ENCODE measurements at regions not wholly inside any gene's neighbourhood (a gene's known extent, or its start where the extent isn't known, plus 50 kb on each side); places are given as distances from the start of the nearest gene placed in this dataset.

DNA sequence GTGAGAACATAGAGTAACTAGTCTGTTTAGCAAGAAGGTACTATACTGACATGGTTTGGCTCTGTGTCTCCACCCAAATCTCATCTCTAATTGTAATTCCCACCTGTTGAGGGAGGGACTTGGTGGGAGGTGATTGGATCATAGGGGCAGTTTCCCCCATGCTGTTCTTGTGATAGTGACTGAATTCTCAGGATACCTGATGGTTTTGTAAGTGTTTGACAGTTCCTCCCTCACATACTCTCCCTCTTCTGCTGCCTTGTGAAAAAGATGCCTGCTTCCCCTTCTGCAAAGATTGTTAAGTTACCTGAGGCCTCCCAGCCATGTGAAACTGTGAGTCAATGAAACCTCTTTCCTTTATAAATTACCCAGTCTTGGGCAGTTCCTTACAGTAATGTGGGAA lies 240.4 kb upstream of the ST8SIA4 start:
- H3K9ac ChIP-seq, result no peak overlapping the region
- H4K20me1 ChIP-seq, result no peaks in the 10 kb centered on the region
- no peak overlapping the region for H3K4me2 ChIP-seq
- H3K4me1 ChIP-seq, result no peaks in the 10 kb centered on the region
- H3K4me3 ChIP-seq, result no peak overlapping the region
- H3K27me3 ChIP-seq, result no peaks in the 10 kb centered on the region
- TF ChIP-seq Cebpa-rat (IDR thresholded peaks at IDR 0.05), result no peak
- H3K27ac ChIP-seq, result no peak overlapping the region
- no peaks in the 10 kb centered on the region for H3K36me3 ChIP-seq
- H3K9me3 ChIP-seq, result no peaks in the 10 kb centered on the region

DNA sequence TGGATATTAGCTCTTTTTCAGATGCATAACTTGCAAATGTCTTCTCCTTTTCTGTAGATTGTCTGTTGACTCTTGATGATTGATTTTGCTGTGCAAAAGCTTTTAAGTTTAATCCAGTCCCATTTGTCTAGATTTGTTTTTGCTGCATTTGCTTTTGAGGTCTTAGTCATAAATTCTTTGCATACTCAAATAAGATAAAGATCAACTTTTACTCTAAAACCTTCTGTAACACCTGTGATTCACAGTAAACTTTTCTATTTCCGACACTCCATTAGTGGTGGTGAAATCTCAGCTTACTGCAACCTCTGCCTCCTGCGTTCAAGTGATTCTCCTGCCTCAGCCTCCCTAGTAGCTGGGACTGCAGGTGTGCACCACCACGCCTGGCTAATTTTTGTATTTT lies 239.0 kb upstream of the ST8SIA4 start:
- no peaks in the 10 kb centered on the region for H3K9me3 ChIP-seq
- no peaks in the 10 kb centered on the region for H4K20me1 ChIP-seq
- no peaks in the 10 kb centered on the region for H3K4me1 ChIP-seq
- H3K4me2 ChIP-seq, result no peak overlapping the region
- H3K27me3 ChIP-seq, result no peaks in the 10 kb centered on the region
- no peak overlapping the region for H3K27ac ChIP-seq
- no peak overlapping the region for H3K4me3 ChIP-seq
- no peaks in the 10 kb centered on the region for H3K36me3 ChIP-seq
- H3K9ac ChIP-seq, result no peak overlapping the region
- no peak for TF ChIP-seq Cebpa-rat (IDR thresholded peaks at IDR 0.05)

DNA sequence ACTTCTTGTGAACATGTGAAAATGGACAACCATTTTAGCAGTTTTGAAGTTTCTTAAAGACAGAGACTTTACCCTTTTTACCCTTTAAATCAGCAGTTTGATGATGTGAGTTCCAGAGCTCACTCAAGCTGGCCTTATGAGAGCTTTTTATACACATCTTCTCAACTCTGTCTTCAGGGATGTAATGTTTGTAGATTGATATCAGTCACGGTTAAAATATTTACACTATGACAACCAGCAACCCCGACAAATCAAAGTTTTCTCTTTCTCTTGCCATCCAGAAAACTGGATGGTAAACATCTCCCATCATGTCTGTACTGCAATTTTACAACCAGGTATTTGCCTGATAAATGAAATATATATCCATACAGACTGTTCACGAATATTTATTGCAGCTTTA lies 233.4 kb upstream of the ST8SIA4 start:
- Histone ChIP-seq H3K27me3 (no peaks in the 10 kb centered on the region), H3K4me2 (no peak overlapping the region), H3K9ac (no peak overlapping the region), H3K4me1 (no peaks in the 10 kb centered on the region), H3K9me3 (no peaks in the 10 kb centered on the region), H4K20me1 (no peaks in the 10 kb centered on the region), H3K36me3 (no peaks in the 10 kb centered on the region), H3K4me3 (no peak overlapping the region), H3K27ac (no peak overlapping the region)
- no peak for TF ChIP-seq Cebpa-rat (IDR thresholded peaks at IDR 0.05)

DNA sequence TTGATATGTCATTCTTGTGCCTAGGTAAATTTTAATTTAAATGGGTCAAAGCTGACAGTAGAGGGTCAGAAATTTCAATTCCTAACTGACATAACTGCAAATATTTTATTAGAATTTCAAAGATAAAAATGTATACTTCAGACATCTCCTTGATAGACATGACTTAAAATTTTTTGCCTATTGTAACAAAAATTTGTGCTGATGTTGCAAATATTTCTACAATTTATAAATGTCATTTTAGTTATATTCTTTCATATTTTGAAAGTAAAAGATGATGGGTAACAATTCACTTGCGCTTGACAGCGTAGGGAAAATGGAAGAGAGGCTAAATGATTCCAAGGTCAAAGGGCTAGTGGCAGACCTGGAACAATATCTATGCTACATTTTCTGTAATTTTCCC lies 220.3 kb upstream of the ST8SIA4 start:
- Histone ChIP-seq H3K9ac (no peak overlapping the region), H3K4me1 (no peaks in the 10 kb centered on the region), H3K4me3 (no peak overlapping the region), H3K36me3 (no peaks in the 10 kb centered on the region), H3K27me3 (no peaks in the 10 kb centered on the region), H3K9me3 (peaks cover 15% of the 10 kb centered on the region), H3K27ac (no peak overlapping the region), H4K20me1 (no peaks in the 10 kb centered on the region), H3K4me2 (no peak overlapping the region)
- no peak for TF ChIP-seq Cebpa-rat (IDR thresholded peaks at IDR 0.05)

DNA sequence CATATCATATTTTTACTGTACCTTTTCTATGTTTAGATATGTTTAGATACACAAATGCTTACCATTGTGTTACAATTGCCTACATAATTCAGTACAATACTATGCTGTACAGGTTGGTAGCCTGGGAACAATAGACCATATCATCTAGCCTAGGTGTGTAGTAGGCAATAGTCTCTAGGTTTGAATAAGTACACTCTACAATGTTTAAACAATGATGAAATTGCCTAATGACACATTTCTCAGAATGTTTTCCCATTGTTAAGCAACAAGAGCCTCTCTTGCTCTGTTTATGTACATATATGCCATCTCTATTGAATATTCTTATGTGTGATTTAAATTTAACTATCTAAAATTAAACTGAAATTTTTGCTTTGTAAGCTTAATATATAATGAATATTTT lies 209.6 kb upstream of the ST8SIA4 start:
- no peaks in the 10 kb centered on the region for H3K4me1 ChIP-seq
- no peak for TF ChIP-seq Cebpa-rat (IDR thresholded peaks at IDR 0.05)
- H3K27me3 ChIP-seq, result no peaks in the 10 kb centered on the region
- no peaks in the 10 kb centered on the region for H3K36me3 ChIP-seq
- H3K4me3 ChIP-seq, result no peak overlapping the region
- H4K20me1 ChIP-seq, result no peaks in the 10 kb centered on the region
- H3K9me3 ChIP-seq, result no peaks in the 10 kb centered on the region
- H3K4me2 ChIP-seq, result no peak overlapping the region
- H3K9ac ChIP-seq, result no peak overlapping the region
- no peak overlapping the region for H3K27ac ChIP-seq

DNA sequence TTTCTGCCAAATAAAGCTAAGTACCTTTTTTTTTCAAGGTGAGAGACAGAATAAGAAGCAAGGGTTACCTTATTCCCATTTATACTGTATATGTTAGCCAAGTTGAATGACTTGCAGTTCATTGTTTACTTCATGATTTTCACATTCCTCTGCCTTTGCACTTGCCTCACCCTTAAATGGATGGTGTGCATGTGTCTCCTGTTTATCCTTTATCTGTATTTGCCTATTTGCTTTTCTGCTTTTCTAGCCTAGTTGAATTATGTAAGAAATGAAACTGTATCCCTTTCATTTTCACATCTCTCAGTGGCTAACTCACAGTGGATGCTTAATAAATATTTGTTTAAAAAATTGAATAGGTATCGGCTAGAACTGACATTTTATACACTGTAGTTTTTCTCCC lies 200.8 kb upstream of the ST8SIA4 start:
- no peaks in the 10 kb centered on the region for H3K27me3 ChIP-seq
- H3K27ac ChIP-seq, result no peak overlapping the region
- no peaks in the 10 kb centered on the region for H3K4me1 ChIP-seq
- no peaks in the 10 kb centered on the region for H3K36me3 ChIP-seq
- no peak overlapping the region for H3K4me2 ChIP-seq
- no peak for TF ChIP-seq Cebpa-rat (IDR thresholded peaks at IDR 0.05)
- no peak overlapping the region for H3K9ac ChIP-seq
- no peaks in the 10 kb centered on the region for H4K20me1 ChIP-seq
- H3K9me3 ChIP-seq, result no peaks in the 10 kb centered on the region
- no peak overlapping the region for H3K4me3 ChIP-seq

DNA sequence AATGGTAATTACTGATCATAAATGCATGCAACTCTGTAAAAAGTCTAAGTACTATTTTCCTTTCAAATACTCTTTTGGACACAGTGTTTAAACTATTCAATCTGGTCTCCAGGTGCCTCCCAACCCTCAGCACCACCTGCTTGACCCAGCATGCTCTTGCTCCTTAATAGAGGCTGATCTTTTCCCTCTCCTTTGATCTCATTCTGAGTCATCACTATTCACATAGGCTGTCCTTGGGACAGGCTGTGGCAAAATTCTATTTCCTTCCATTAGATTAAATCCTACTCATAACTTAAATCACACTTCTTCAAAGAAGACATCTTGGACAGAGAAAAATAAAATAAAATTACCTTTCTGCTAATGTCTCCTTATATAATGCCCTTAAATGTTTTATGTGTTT lies 199.4 kb upstream of the ST8SIA4 start:
- Histone ChIP-seq H3K4me1 (no peaks in the 10 kb centered on the region), H4K20me1 (no peaks in the 10 kb centered on the region), H3K4me3 (no peak overlapping the region), H3K9me3 (no peaks in the 10 kb centered on the region), H3K27me3 (no peaks in the 10 kb centered on the region), H3K9ac (no peak overlapping the region), H3K27ac (no peak overlapping the region), H3K36me3 (no peaks in the 10 kb centered on the region), H3K4me2 (no peak overlapping the region)
- no peak for TF ChIP-seq Cebpa-rat (IDR thresholded peaks at IDR 0.05)

DNA sequence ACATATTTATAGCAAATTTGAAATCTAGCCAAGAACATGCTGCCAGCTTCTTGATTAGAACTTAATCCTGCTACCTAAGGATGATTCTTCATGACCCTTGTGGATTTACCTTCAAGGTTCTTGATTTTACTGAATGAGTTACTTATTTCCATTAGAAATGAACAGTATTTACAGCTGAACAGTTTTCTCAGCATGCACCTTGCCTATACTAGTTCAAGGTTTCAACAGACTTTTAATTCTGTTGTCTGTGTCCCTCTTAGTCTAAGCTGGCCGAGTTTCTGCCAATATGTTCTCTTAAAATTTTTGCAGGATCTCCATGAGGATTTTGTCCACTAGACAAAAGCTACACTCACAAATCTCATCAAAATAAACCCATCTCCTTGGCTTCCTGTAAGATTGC lies 188.8 kb upstream of the ST8SIA4 start:
- H4K20me1 ChIP-seq, result no peaks in the 10 kb centered on the region
- no peaks in the 10 kb centered on the region for H3K36me3 ChIP-seq
- H3K27me3 ChIP-seq, result no peaks in the 10 kb centered on the region
- no peak overlapping the region for H3K4me2 ChIP-seq
- H3K9ac ChIP-seq, result no peak overlapping the region
- no peak overlapping the region for H3K4me3 ChIP-seq
- H3K4me1 ChIP-seq, result no peaks in the 10 kb centered on the region
- no peak for TF ChIP-seq Cebpa-rat (IDR thresholded peaks at IDR 0.05)
- no peaks in the 10 kb centered on the region for H3K9me3 ChIP-seq
- no peak overlapping the region for H3K27ac ChIP-seq

DNA sequence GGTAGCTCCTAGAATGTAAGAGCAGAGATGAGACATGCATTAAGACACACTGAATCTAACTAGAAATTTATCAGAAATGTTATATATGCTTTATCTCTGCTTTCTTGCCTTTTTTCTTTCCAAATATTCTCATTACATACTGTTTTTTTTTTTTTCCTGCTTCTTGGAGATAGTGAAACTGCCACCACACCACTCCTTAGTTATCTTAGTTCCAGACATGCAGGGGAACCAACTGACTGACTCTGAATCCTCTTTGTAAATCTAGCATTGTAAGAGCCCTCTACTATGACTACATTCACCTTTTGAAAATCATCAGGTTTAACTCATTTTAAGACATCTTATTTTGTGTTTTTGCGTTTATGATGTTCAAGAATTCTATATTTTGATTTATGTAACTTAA lies 181.3 kb upstream of the ST8SIA4 start:
- Histone ChIP-seq H3K36me3 (no peaks in the 10 kb centered on the region), H3K4me2 (no peak overlapping the region), H3K27me3 (no peaks in the 10 kb centered on the region), H3K4me3 (no peak overlapping the region), H3K27ac (no peak overlapping the region), H3K9me3 (no peaks in the 10 kb centered on the region), H4K20me1 (no peaks in the 10 kb centered on the region), H3K9ac (no peak overlapping the region), H3K4me1 (no peaks in the 10 kb centered on the region)
- TF ChIP-seq Cebpa-rat (IDR thresholded peaks at IDR 0.05), result no peak

DNA sequence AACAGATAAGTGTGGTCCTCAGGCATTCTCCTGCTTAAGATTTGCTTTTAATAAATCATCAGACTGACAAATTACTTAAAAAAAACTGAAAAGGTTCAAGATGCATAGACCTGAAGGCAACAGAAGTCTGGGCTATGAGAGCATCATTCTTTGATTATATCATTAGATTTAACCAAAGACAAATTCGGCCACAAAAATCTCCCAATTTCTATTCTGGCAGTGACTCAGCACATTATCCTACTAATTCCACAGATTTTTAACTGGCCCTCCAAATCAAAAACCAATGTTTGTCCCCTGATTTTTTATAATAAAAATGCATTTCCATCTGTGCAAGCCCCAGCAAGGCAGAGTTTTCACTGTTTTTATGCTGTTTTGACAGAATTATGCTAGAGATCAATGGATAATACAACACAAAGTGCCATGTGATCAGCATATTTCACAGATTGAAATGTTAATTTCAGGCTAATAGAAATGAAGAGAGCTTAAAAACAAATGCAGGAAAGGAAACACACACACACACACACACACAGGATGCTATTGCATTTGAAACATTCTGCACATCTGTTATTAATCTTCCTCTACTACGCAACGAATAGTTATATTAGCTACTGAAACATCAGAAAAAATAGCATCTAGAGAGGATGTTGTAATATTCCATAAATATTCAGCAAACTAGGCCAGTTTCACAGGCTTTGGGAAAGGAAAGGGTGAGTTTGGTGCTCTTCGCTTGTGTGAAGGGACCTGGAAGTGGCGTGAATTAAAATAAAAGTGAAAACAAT lies 177.6 kb upstream of the ST8SIA4 start:
- TF ChIP-seq Cebpa-rat (IDR thresholded peaks at IDR 0.05), result no peak
- Histone ChIP-seq H4K20me1 (no peaks in the 10 kb centered on the region), H3K4me1 (no peaks in the 10 kb centered on the region), H3K9me3 (no peaks in the 10 kb centered on the region), H3K27me3 (no peaks in the 10 kb centered on the region), H3K4me3 (no peak overlapping the region), H3K4me2 (no peak overlapping the region), H3K36me3 (no peaks in the 10 kb centered on the region), H3K9ac (no peak overlapping the region), H3K27ac (no peak overlapping the region)

DNA sequence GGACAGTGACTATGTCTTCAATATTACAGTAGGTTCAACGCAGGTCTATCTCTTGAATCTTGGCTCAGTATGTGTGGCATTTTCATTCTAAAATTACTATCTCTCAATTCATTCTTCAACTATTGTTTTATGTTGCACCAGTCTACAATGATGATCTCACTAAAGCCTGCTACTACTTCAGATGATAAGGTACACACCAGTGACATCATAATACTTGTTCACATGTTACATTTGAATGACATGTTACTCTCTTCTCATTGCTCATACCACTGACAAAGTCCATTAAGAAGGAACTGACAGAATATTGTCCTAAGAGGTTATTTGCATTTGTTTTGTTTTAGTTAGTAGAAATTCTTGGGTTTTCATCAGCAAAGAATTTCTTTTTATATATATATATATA lies 165.2 kb upstream of the ST8SIA4 start:
- Histone ChIP-seq H3K27me3 (no peaks in the 10 kb centered on the region), H3K9ac (no peak overlapping the region), H3K4me1 (no peaks in the 10 kb centered on the region), H3K4me3 (no peak overlapping the region), H3K9me3 (0 out of 2 replicates have a peak, but pooled peaks cover under 1% of the 10 kb centered on the region), H4K20me1 (no peaks in the 10 kb centered on the region), H3K36me3 (no peaks in the 10 kb centered on the region), H3K27ac (no peak overlapping the region), H3K4me2 (no peak overlapping the region)
- no peak for TF ChIP-seq Cebpa-rat (IDR thresholded peaks at IDR 0.05)

All from BLaER1 (cell line).